ENCODE measurements at regions not wholly inside any gene's neighbourhood (a gene's known extent, or its start where the extent isn't known, plus 50 kb on each side); places are given as distances from the start of the nearest gene placed in this dataset.

- H3K27me3 ChIP-seq = no peaks in the 10 kb centered on the region
- H3K9me2 ChIP-seq (replicated peaks; ENCODE audit: insufficient read depth) = no peaks in the 10 kb centered on the region
- H2AFZ ChIP-seq = no peak overlapping the region
- no peak for TF ChIP-seq EZH2 (IDR thresholded peaks at IDR 0.05; ENCODE audit: borderline replicate concordance)
- TF ChIP-seq EZH2phosphoT487 (IDR thresholded peaks at IDR 0.05; ENCODE audit: low read depth, severe bottlenecking, unreplicated experiment) = no peak
- TF ChIP-seq CTCF (IDR thresholded peaks at IDR 0.05; ENCODE audit: poor library complexity) = no peak
- H3K27ac ChIP-seq = no peak overlapping the region
- H3K4me1 ChIP-seq (ENCODE audit: insufficient read depth) = no peaks in the 10 kb centered on the region
- no peaks in the 10 kb centered on the region for H3K9me3 ChIP-seq (ENCODE audit: low read depth)
- H4K20me1 ChIP-seq (ENCODE audit: insufficient read depth, poor library complexity, severe bottlenecking) = no peaks in the 10 kb centered on the region
- H3K79me2 ChIP-seq = no peaks in the 10 kb centered on the region
- H3K36me3 ChIP-seq (replicated peaks; ENCODE audit: insufficient read depth, low read depth) = no peaks in the 10 kb centered on the region
- 92% methylated on average over 2 of the region's 2 CpGs for WGBS (ENCODE audit: low lambda C conversion rate, missing lambda C conversion rate)
- no peak for DNase-seq (ENCODE audit: low spot score)
- no peak overlapping the region for H3K4me3 ChIP-seq
- H3K4me2 ChIP-seq = no peak overlapping the region
These were observed 697.5 kb downstream of the INHBA start for GRCh38 chr7:41005374-41005901.

DNA sequence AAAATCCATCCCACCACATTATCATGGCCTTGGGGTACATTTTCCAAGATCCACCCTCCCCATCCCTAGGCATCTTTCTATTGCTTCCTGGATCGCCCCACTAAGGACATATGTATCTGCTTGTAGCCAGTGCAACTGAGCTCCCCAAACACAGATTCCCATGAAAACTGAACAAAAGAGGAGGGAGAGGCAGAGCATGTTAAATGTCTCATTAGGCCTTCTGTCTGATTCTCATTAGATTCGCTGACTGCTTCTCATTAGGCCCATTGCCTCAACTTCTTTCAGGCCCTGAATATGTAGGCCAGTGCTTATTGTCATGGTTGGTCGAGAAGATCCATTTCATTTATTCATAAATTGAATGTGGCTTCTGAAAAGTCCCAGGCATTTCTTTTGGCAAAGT is 698.9 kb downstream of the INHBA start:
- Histone ChIP-seq H3K9me2 (replicated peaks; ENCODE audit: insufficient read depth) (no peaks in the 10 kb centered on the region), H3K4me3 (no peak overlapping the region), H3K27me3 (no peaks in the 10 kb centered on the region), H2AFZ (no peak overlapping the region), H3K36me3 (replicated peaks; ENCODE audit: insufficient read depth, low read depth) (no peaks in the 10 kb centered on the region), H3K4me1 (ENCODE audit: insufficient read depth) (no peaks in the 10 kb centered on the region), H3K79me2 (no peaks in the 10 kb centered on the region), H3K4me2 (no peak overlapping the region), H3K27ac (no peak overlapping the region), H4K20me1 (ENCODE audit: insufficient read depth, poor library complexity, severe bottlenecking) (no peaks in the 10 kb centered on the region), H3K9me3 (ENCODE audit: low read depth) (no peaks in the 10 kb centered on the region)
- 96% methylated on average over 3 of the region's 3 CpGs for WGBS (ENCODE audit: low lambda C conversion rate, missing lambda C conversion rate)
- TF ChIP-seq EZH2 (IDR thresholded peaks at IDR 0.05; ENCODE audit: borderline replicate concordance) = no peak
- TF ChIP-seq EZH2phosphoT487 (IDR thresholded peaks at IDR 0.05; ENCODE audit: low read depth, severe bottlenecking, unreplicated experiment) = no peak
- TF ChIP-seq CTCF (IDR thresholded peaks at IDR 0.05; ENCODE audit: poor library complexity) = no peak
- no peak for DNase-seq (ENCODE audit: low spot score)

DNA sequence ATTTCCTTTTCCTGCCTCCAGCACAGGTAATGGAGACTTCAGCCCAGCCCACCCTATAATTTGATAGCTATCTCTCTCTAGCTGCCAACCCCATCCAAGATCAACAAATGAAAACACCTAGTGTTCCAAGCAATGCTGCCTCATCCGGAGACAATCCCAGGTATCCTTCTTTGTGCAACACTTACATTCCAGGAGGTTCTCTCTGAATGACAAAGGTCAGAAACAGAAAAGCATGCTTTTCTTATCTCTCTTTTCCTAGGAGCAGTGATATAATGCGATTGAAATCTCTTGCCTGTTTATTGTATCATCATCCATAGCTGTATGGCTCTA is 699.3 kb downstream of the INHBA start:
- Histone ChIP-seq H3K9me3 (ENCODE audit: low read depth) (no peaks in the 10 kb centered on the region), H2AFZ (no peak overlapping the region), H3K79me2 (no peaks in the 10 kb centered on the region), H3K4me2 (no peak overlapping the region), H3K27me3 (no peaks in the 10 kb centered on the region), H3K9me2 (replicated peaks; ENCODE audit: insufficient read depth) (no peaks in the 10 kb centered on the region), H3K4me1 (ENCODE audit: insufficient read depth) (no peaks in the 10 kb centered on the region), H3K27ac (peak overlapping the region; percentile 45), H3K4me3 (no peak overlapping the region), H3K36me3 (replicated peaks; ENCODE audit: insufficient read depth, low read depth) (no peaks in the 10 kb centered on the region), H4K20me1 (ENCODE audit: insufficient read depth, poor library complexity, severe bottlenecking) (no peaks in the 10 kb centered on the region)
- DNase-seq (ENCODE audit: low spot score) = peak; percentile 7
- WGBS (ENCODE audit: low lambda C conversion rate, missing lambda C conversion rate) = 45% methylated on average over 2 of the region's 2 CpGs
- TF ChIP-seq CTCF (IDR thresholded peaks at IDR 0.05; ENCODE audit: poor library complexity) (no peak), EZH2phosphoT487 (IDR thresholded peaks at IDR 0.05; ENCODE audit: low read depth, severe bottlenecking, unreplicated experiment) (no peak), EZH2 (IDR thresholded peaks at IDR 0.05; ENCODE audit: borderline replicate concordance) (no peak)
